ENCODE measurements at regions not wholly inside any gene's neighbourhood (a gene's known extent, or its start where the extent isn't known, plus 50 kb on each side); places are given as distances from the start of the nearest gene placed in this dataset.

DNA sequence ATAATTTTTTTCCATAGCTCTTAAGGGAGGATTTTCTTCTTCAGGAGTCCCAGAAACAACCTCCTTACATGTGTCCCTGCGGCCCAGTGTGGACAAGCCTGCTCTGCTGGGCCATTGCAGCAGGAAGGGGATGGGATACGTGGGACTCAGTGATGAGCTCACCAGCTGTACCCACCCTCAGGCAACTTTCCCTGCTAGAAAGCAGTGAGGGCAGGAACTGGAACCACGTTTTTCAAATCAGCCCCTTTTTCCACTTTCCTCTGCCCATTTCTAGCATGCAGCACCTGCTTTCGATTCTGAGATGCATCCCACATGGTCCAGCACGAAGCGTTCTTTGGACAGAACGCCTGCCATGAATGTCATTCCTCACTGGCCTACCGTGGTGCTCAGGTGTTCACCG, 232.7 kb downstream of the KLF6 start:
- CTCF ChIA-PET: no interaction called here
- H3K14ac ChIP-seq (replicated peaks; ENCODE audit: low read depth, low read length): no peak overlapping the region
- H2BK120ac ChIP-seq (ENCODE audit: low read depth, low read length): no peak overlapping the region
- H3K23ac ChIP-seq (ENCODE audit: low read depth, low read length): no peak overlapping the region
- peaks cover 10% of the 10 kb centered on the region for H3K4me1 ChIP-seq (ENCODE audit: control insufficient read depth, insufficient read depth, low read length)
- no peak overlapping the region for H3K56ac ChIP-seq (ENCODE audit: extremely low read depth, insufficient read depth, low read length)
- BruUV-seq (replicated peaks): no TSS peak
- no peak overlapping the region for H4K5ac ChIP-seq (ENCODE audit: low read depth, low read length)
- dilution Hi-C loops (cut with HindIII; ENCODE audit: low sequenced_read_pairs, unreplicated experiment): no loop called here
- H2BK20ac ChIP-seq (ENCODE audit: low read depth, low read length): no peak overlapping the region
- WGBS, 2 experiments (ENCODE audit: extremely low coverage in 2 of 2, insufficient read length in 1 of 2): no CpG with 5 or more reads among the region's 9 CpGs
- H3K79me1 ChIP-seq (ENCODE audit: low read depth in 1 of 2, low read length in 2 of 2): no peaks in the 10 kb centered on the region
- no peak overlapping the region for H2BK15ac ChIP-seq (ENCODE audit: low read depth, low read length)
- H3K18ac ChIP-seq (ENCODE audit: low read depth, low read length): no peak overlapping the region
- H3K27me3 ChIP-seq (ENCODE audit: control insufficient read depth, insufficient read depth, low read length): no peaks in the 10 kb centered on the region
- no peaks in the 10 kb centered on the region; the same call in 1 of the 2 replicates for H3K9me1 ChIP-seq (ENCODE audit: insufficient read depth, low read length)
- H3K4me2 ChIP-seq (ENCODE audit: low read depth, low read length): no peak overlapping the region
- H3K36me3 ChIP-seq (ENCODE audit: control insufficient read depth, insufficient read depth, low read length): no peaks in the 10 kb centered on the region
- H2AFZ ChIP-seq (replicated peaks; ENCODE audit: low read length, poor library complexity): no peak overlapping the region
- H4K8ac ChIP-seq (ENCODE audit: low read depth in 2 of 2, low read length in 2 of 2): no peak overlapping the region
- TF ChIP-seq RFX5 (IDR thresholded peaks at IDR 0.05; ENCODE audit: low read depth, low read length) (no peak), MAFK (IDR thresholded peaks at IDR 0.05; ENCODE audit: low read depth, low read length) (no peak), BHLHE40 (IDR thresholded peaks at IDR 0.05; ENCODE audit: low read depth, low read length) (no peak), RAD21 (IDR thresholded peaks at IDR 0.05; ENCODE audit: low read length) (no peak), FOS (IDR thresholded peaks at IDR 0.05; ENCODE audit: low read depth, low read length) (no peak), ELK1 (IDR thresholded peaks at IDR 0.05; ENCODE audit: borderline replicate concordance, low read depth, low read length) (no peak), POLR2A (IDR thresholded peaks at IDR 0.05; ENCODE audit: low read depth, low read length) (no peak), MAZ (IDR thresholded peaks at IDR 0.05; ENCODE audit: borderline replicate concordance, low read depth, low read length) (no peak), SMC3 (IDR thresholded peaks at IDR 0.05; ENCODE audit: low read depth, low read length) (no peak), CTCF (conservative IDR thresholded peaks at IDR 0.05; ENCODE audit: low read depth, low read length) (no peak), RCOR1 (IDR thresholded peaks at IDR 0.05; ENCODE audit: insufficient replicate concordance, low read length) (no peak), CEBPB (IDR thresholded peaks at IDR 0.05; ENCODE audit: low read depth, low read length) (no peak), CHD1 (IDR thresholded peaks at IDR 0.05; ENCODE audit: low read depth, low read length) (no peak)
- no peak for DNase-seq
- intact Hi-C loops (cut with micrococcal nuclease): no loop called here
- no peak overlapping the region for H2AK5ac ChIP-seq (ENCODE audit: low read depth, low read length)
- no peaks in the 10 kb centered on the region for H3K9me3 ChIP-seq (ENCODE audit: control insufficient read depth, insufficient read depth, low read length)
- H4K91ac ChIP-seq (ENCODE audit: insufficient read depth, low read depth, low read length): no peak overlapping the region
- no peaks in the 10 kb centered on the region for H4K20me1 ChIP-seq (ENCODE audit: insufficient read depth, low read length)
- H2BK5ac ChIP-seq (ENCODE audit: low read depth, low read length, poor library complexity, severe bottlenecking): no peak overlapping the region
- H3K4ac ChIP-seq (ENCODE audit: low read depth, low read length): no peak overlapping the region
- no peak overlapping the region for H3K4me3 ChIP-seq (ENCODE audit: insufficient read depth, low read depth, low read length)
- H3K9ac ChIP-seq (ENCODE audit: low read depth, low read length): no peak overlapping the region
- ATAC-seq (ENCODE audit: low read depth): no peak
- no peak overlapping the region for H3K27ac ChIP-seq (ENCODE audit: insufficient read depth, low read length)
- H2AK9ac ChIP-seq (replicated peaks; ENCODE audit: low read depth, low read length, poor library complexity): no peak overlapping the region
- in situ Hi-C loops (cut with MboI; ENCODE audit: low sequenced_read_pairs): no loop called here
- POLR2A ChIA-PET (ENCODE audit: unreplicated experiment): no interaction called here
